NCI-H524 treated with DMSO at 0.1 percent for 48 hours (cell line): ENCODE measurements at regions not wholly inside any gene's neighbourhood (a gene's known extent, or its start where the extent isn't known, plus 50 kb on each side); places are given as distances from the start of the nearest gene placed in this dataset.

ENCODE experiments used
- DNase-seq: peaks from one replicate; lab custom pipeline; 2025; lab: John Stamatoyannopoulos, UW

DNA sequence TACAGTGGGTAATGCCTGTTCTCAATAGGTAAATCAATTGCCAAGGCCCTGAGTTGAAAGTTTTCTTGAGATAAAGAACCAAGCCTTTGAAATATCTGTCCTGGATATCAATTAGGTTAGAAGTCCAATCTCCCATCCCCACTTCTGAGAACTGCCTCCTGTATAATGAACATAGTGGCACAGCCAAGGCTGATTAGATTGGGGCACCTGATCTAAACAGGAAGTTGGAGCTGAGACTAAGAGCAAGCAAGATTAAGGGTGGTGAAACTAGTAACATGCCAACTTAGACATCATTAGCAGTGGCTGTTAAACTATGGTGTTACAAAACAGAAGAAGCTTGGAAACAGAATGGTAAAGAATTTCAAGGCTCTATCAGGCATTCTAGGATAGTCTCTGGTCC is 137.7 kb upstream of the TMEM108 start:
- DNase-seq, result no peak

- no peak for DNase-seq
Measured at GRCh38 chr3:132898141-132898540, 140.1 kb upstream of the TMEM108 start.

DNA sequence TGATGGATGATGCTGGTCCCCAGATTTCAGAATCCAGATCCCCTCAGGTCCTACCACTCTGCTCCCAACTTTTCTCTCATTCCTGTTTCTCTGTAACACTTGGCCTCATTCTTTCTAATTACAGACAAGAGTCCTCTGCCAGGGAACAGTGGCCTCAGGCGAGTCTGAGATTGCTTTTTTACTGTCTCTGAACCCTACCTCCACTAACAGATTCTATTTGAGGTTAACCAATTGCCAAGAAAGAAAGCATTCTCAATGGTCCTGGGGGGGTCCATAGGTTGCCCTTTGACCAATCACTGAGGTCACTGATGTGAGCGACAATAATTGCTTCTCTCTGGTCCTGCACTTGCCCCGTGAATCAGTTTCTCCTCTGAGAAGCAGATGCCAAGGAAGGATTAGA is 145.2 kb upstream of the TMEM108 start:
- no peak for DNase-seq

DNA sequence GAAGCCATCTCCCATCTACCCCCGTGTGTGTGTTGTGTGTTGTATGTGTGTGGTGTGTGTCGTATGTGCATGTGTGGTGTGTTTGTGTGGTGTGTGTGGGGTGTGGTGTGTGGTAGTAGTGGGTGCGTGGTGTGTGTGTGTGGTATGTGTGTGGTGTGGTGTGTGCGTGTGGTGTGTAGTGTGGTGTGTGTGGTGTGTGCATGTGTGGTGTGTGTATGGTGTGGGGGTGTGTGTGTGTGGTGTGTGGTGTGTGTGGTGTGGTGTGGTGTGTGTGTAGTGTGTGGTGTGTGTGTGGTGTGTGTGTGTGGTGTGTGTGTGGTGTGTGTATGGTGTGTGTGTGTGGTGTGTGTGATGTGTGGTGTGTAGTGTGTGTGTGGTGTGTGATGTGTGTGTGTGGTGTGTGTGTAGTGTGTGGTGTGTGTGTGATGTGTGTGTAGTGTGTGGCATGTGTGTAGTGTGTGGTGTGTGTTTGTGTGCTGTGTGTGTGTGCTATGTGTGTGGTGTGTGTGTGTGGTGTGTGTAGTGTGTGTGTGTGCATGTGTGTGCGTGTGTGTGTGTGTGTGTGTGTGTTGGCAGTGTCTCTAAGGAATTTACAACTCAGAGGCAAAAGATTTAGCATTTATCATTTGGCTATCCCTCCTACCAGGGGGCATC is 156.3 kb upstream of the TMEM108 start:
- no peak for DNase-seq

GRCh38 chr3:132880986-132881385 is 157.2 kb upstream of the TMEM108 start:
- no peak for DNase-seq

DNA sequence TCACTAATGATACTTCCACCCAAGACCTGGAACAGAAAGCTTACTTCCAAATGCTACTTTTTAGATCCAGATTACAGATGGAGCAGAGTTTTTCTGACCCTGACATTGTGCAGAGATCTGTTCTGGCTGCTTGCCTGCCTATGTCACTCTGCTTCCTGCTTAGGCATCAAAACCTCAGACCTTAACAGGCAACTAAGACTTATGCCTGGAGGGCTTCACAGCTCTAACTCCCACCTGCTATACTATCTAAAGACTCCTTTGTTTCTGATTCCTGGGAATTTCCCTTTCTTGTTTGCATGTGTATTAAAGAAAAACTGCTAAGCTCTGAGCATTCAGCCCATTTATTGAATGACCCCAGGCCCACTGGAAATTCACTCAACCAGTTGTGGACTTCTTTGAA is 157.4 kb upstream of the NPHP3 start:
- DNase-seq, result no peak

GRCh38 chr3:132874701-132875100 is 152.5 kb upstream of the NPHP3 start:
- DNase-seq, result no peak

GRCh38 chr3:132872711-132873110 is 150.5 kb upstream of the NPHP3 start:
- DNase-seq, result no peak

GRCh38 chr3:132871956-132872355 is 149.7 kb upstream of the NPHP3 start:
- no peak for DNase-seq

GRCh38 chr3:132870541-132870940 is 148.3 kb upstream of the NPHP3 start:
- peak; percentile 48 for DNase-seq

DNA sequence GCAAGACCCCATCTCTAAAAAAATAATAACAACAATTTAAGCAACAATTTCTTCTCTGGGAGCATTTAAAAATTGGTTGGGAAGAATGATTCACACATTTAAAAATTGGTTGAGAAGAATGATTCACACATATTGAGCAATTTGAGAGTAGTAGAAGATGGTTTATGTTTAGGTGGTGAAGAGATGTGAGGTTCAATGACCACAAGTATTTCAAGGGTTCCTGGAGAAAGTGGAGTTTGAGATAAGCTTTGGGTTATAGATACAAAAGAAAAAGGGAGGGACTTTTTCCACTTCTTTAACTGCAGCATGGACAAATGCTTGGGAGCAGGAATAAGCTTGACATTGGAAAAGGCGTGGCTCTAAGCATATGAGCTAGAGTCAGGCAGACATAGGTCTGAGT is 145.7 kb upstream of the NPHP3 start:
- DNase-seq, result no peak

GRCh38 chr3:132867526-132867925 is 145.3 kb upstream of the NPHP3 start:
- no peak for DNase-seq

DNA sequence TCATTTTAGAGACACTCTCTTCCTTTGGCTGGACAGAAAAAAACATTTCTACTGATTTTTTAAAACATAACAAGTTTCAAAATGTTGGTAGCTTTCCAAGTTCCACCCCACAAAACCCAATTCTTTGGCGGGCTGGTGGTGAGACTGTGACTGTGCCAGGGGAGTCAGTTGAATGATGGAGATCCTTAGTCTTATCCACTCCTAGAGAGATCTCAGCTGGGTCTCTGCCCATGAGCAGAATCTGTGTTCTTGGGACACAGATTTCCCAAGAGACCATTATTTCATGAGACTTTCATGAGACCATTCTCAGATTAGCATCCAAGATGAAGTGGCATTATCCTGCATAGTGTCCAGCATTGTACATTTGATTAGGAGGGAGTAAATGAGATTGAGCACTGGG is 135.1 kb upstream of the NPHP3 start:
- no peak for DNase-seq

DNA sequence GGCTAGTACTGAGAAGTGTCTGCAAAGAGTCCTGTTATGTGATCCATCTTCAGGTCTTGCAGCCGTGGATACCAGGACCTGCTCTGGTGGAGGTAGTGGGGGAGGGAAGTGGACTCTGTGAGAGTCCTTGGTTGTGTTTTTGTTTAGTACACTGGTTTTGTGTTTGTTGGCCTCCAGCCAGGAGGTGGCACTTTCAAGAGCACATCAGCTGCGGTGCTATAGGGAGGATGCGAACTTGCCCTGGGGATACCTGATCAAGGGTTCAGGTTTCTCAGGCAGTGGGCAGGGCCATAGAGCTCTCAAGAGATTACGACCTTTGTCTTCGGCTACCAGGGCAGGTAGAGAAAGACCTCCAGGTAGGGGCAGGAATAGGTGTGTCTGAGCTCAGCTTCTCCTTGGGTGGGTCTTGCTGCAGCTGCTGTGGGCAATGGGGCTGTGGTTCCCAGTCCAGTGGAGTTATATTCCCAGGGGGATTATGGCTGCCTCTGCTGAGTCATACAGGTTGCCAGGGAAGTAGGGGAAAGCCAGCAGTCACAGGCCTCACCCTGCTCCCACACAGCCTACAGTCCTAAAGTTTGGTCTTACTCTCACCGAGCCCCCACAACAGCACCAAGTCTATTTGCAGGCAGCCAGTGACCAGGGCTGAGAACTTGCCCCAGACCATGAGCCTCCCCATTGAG is 132.8 kb upstream of the NPHP3 start:
- DNase-seq, result no peak

GRCh38 chr3:132847849-132848625 is 125.8 kb upstream of the NPHP3 start:
- DNase-seq, result no peak

DNA sequence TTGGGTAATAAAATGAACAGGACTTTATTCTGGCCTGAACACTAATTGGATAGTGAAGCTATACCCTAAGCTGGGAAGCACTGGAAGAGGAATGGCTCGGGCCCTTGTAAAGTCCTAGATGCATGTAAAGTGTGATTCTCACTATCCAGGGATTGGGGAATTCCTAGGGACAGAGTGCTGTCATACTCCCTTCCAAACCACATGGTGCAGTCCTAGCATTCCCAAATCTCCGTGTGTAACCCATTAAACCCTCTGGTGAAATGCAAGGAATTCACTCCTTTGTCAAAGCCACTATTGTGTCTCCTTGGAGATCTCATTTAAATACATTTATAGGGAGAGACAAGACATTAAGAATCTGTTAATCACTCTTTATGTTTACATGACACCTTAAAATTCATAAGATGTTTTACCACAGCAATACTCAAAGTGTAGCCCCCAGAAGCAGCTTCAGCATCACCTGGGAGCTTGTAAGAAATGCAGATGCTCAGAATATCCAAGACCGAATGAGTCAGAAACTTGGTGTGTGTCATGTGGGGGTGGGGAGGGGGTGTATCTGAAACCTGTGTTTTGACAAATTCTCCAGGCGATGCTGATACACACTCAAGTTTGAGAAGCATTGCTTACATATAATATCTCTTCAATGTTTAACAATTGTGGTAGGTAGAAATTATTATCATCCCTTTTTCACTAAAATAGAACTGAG is 121.8 kb upstream of the NPHP3 start:
- DNase-seq, result no peak

GRCh38 chr3:132843349-132843748 is 121.1 kb upstream of the NPHP3 start:
- DNase-seq, result no peak

GRCh38 chr3:132841621-132842020 is 119.4 kb upstream of the NPHP3 start:
- no peak for DNase-seq

GRCh38 chr3:132840201-132840700 is 118.0 kb upstream of the NPHP3 start:
- no peak for DNase-seq

DNA sequence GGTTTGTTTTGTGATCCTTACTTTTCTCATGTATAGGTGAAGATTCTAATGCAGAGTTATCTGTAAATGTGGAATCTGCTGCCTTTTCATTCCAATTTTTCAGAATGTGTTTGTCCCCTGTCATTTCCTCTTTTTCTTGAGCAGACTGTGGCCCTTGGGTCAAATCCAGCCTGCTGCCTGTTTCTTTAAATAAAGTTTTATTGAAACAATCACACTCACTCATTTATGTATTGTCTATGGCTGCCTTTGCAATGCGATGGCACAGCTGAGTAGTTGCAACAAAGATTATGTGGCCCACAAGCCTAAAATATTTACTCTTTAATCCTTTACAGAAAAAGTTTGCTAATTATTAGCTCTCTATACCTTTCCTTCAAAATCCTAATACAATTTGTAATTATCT is 116.3 kb upstream of the NPHP3 start:
- DNase-seq, result no peak

- DNase-seq, result no peak
Measured at GRCh38 chr3:132837615-132838014, 115.4 kb upstream of the NPHP3 start.

GRCh38 chr3:132834356-132834755 is 112.1 kb upstream of the NPHP3 start:
- DNase-seq, result no peak
